Forelimb muscle (tissue), 1 donor: ENCODE measurements at regions not wholly inside any gene's neighbourhood (a gene's known extent, or its start where the extent isn't known, plus 50 kb on each side); places are given as distances from the start of the nearest gene placed in this dataset.
"Not testable (repeated sequence)": the region's sequence is repeated elsewhere in the genome, so short reads cannot be mapped to it uniquely, and the experiment has no call there.

Source experiments
- DNase-seq: peaks from one replicate; pipeline ENCODE4 v3.0.0-alpha.2; 2013; ENCODE audit warnings: low read depth

GRCh38 chr15:35209838-35210237, 124.7 kb upstream of the NANOGP8 start:
- no peak for DNase-seq

GRCh38 chr15:35208353-35208752, 123.3 kb upstream of the NANOGP8 start:
- no peak for DNase-seq

DNA sequence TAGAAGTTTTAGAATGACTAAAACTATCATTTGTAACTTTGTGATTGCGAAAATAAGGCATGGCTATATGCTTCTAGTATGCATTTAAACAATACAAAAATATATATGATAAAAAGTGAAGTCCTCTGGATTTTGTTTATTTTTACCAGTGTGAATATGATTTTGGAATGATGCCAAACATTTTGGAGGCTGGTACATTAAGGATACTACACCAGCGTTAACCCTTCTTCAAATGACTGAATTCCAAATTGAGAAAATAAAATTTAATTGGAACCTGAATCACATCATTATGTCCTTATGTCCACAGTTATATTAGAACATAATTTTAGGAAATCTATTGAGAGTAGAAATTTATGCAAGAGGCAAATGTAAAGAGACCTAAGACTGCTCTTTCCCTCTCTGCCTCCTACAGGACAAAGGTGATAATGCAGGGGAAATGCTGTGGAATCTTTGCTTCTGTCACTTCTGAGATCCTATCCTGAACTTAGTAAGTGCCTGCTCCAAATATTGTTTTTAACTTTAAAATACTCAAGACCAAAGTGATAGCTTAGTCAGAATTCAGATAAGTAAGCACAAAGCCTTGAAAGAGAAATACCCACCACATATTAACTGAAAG, 121.1 kb upstream of the NANOGP8 start:
- no peak for DNase-seq

DNA sequence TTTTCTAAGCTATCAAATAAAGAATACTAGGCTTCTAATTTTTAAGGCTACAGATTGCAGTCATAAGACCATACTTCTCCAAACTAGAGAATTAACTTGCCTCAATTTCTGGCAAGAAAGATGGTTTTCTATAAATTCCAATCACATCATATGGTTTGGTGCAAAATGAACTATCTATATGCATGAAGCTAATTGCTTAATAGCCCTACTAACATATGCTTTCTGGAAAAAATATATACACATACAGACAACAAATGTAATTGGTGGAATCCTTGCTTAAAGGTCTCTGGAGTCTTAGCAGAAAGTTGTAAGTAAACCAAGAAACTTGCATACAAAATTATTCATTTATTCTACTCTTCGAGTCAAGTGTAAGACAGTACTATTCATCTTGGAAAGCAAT, 113.1 kb upstream of the NANOGP8 start:
- DNase-seq, result no peak

DNA sequence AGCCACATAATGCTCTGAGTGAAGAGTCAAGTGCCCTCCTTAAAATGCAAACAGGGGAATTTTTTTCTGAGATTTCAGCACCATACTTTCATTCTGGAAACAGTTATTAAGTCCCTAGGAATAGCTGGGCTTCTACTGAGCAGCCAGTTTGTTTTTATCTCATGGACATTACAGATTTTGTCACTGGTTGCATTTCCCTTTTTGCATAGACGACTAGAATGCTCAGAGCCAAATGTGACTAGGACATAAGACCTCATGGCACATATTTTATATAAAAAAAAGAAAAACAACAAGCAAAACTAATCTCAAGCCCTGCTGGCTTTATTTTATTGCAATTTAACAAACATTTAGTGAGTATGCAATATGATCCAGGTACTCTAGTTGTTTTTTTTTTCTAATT, 112.7 kb upstream of the NANOGP8 start:
- no peak for DNase-seq

DNA sequence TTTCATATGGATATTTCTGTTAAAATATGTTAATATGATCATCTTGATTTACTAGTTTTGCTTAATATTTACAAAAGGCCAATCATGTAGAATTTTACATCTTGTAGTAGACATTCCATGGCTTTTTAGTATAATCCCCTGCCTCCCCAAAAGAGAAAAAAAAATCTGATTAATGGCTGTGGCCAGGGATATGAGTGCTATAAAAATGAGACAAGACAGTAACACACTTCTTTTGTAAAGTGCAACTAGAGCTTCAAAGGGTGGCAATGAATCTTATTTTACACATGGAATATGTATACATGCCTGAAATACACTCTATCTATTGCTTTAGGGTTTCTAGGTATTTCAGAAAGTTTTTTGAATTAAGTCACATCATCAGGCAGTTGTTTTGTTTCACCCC, 112.2 kb upstream of the NANOGP8 start:
- DNase-seq, result no peak

DNA sequence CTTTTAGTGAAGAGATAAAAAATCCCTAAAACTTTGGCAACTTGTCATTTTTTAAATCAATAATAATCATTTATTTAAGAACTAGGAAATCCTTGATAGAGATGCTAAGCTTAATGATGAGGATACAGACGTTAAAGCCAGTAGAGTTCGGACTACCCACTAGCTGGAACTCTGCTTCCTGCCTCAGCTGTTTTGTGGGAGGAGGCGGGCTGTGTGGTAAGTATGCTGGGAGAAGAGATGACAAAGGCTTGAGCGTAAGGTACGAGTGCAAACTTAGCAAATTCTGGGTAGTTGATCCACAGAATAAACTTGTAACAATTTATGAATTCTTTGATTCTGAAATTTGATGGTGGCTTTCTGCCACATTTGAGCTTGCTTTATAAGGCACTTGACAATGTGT, 111.2 kb upstream of the NANOGP8 start:
- no peak for DNase-seq

DNA sequence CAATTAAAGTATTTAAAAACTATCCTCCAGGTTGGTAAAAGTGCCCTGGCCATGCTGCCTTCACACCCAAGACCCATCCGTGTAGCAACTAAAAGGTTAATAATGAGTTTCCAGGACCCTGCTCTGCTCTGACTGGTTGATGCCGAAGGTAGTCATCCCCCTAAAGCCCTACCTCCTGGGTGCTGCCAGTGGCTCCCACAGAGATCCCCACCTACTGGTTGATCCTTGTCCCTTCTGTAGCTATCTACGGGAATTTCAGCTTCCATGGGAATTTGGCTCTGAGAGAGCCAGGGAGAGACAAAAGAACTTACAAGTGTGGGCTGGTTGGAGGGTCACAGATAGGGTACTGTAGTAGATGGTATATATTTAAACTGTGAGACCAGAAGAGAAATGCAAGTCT, 110.6 kb upstream of the NANOGP8 start:
- DNase-seq, result no peak

DNA sequence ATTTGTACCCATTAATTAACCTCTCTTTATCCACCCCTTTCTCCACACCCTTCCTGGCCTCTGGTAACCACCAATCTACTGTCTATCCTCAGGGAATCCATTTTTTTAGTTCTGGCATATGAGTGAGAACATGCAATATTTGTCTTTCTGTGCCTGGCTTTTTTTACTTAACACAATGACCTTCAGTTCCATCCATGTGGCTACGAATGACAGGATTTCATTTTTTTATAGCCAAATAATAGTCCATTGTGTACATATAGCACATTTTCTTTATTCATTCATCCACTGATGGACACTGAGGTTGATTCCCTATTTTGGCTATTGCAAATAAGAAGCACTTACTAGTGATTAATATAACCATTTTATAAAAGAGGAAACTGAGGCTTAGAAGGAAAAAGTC, 109.9 kb upstream of the NANOGP8 start:
- no peak for DNase-seq

GRCh38 chr15:35194296-35194695, 109.2 kb upstream of the NANOGP8 start:
- no peak for DNase-seq

GRCh38 chr15:35191783-35192182, 106.7 kb upstream of the NANOGP8 start:
- no peak for DNase-seq

- no peak for DNase-seq
Observed at GRCh38 chr15:35186346-35186745, 101.3 kb upstream of the NANOGP8 start.

DNA sequence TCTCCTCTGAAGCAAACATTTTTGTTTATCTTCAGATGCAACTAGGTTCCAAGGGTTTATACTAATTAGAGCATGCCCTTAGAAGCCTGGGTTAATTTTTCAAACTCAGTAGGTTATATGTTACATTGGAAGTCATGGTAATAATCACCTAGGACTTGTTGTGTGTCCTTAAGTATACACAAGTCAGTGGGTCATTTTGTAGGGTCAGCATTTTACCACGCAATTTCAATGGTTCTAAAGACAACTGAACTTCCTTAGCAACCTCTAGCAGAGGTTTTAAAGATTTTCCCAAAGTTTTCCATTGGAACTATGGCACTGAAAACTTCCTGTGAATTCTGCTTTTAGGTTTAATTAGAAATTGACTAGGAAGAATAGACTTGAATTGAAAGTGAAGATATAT, 99.6 kb upstream of the NANOGP8 start:
- no peak for DNase-seq

DNA sequence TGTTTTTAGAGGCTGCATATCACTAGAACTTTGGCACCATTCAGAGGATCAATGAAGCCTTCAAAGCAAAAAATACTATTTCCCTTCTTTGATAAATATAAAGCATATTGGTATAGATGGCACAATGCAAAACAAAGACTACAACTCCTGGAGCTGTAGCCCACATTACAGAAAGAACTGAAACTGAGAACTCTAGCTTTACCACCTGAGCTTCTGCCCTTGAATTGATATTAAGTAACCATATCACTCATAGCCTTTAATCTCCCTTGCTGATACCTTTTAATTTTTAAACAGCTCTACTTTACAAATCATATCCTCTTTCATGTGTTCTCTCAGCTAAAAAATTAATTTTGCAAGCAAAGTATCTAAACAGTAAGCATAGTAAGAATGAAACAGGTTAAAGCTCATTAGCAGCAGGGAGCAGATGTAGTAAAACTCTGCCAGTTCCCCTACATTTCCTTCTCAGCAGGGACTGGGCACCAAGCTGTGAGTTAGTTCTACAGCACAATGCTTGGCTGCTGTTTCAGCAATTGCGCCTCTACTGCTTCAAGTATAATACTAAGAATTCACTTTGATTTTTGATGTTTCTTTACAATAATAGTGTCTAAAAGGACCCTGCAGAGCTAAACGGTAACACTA, 97.9 kb upstream of the NANOGP8 start:
- no peak for DNase-seq

DNA sequence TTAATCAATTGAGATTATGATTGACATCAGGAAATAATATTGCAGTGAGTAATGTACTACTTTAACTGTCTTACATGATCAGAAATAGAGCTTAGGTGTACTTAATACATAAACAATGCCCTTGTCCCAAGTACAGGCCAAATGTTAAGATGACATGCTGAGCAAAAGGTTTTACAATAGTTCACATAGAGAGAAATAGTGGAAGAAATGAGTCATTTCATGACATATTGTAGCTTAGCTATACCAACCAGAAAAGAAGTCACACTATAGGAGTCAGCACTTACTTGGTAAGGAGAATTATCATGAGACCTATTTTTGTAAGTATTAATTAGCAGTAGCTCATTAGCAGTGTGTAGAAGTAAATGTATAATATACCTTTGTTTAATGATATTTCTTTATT, 96.4 kb upstream of the NANOGP8 start:
- no peak for DNase-seq

GRCh38 chr15:35179739-35180138, 94.6 kb upstream of the NANOGP8 start:
- no peak for DNase-seq

DNA sequence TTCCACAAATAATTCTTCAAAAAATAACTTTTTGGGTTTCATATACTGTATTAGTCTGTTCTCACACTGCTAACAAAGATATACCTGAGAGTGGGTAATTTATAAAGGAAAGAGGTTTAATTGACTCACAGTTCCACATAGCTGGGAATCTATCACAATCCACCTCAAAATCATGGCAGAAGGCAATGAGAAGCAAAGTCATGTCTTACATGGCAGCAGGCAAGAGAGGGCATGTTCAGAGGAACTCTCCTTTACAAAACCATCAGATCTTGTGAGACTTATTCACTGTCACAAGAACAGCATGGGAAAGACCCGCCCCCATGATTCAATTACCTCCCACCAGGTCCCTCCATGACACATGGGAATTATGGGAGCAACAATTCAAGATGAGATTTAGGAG, 93.1 kb upstream of the NANOGP8 start:
- DNase-seq, result not testable (repeated sequence)

- DNase-seq, result no peak
Observed at GRCh38 chr15:35174948-35175347, 89.9 kb upstream of the NANOGP8 start.

DNA sequence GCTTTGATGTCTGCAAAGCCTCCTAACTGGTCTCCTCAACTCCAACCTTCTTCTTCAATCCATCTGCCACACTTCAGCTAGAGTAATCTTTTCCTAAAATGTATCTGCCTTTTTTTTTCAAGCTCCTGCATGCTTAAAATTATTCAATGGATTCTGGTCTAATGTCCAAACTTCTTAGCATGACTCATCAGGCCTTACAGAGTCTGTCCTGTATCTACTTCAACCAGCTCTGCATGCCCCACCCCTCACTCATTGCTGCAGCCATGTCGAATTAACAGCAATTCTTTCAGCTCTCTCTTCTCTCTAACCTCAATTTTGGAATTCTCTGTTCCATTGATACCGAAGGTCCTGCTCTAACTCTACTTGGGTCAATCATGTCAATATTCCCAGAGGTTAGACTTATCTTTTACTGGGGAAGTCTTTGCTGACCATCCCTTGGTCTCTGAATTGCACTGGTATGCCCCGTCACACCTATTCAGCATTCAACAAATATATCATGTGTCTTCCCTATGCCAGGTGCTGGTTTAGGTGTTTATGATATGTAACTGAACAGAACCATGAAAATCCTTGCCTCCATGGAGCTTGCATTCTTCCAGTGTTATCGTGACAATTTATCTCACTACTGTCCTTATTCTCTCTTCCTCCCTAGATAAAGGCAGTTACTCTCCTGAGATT, 88.5 kb upstream of the NANOGP8 start:
- DNase-seq, result no peak

DNA sequence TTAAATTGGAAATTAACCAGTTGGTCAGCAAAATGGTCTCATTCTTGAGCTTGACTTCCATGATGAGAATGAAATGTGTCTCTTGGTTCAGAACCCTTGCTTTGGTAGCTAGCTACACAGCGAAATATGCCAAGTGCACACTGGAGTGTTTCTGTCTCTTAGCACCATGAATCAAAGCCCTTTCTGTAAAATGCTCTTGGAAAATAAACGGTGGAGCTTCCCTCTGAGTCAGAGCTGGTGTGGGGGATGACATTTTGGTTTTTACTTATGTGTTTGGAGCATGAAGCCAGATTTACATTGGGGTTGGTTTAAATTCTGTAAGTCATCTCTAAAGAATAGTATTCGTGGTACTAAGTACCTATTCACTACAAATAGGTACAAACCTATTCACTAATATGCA, 85.1 kb upstream of the NANOGP8 start:
- no peak for DNase-seq

- no peak for DNase-seq
Observed at GRCh38 chr15:35168464-35168863, 83.4 kb upstream of the NANOGP8 start.

DNA sequence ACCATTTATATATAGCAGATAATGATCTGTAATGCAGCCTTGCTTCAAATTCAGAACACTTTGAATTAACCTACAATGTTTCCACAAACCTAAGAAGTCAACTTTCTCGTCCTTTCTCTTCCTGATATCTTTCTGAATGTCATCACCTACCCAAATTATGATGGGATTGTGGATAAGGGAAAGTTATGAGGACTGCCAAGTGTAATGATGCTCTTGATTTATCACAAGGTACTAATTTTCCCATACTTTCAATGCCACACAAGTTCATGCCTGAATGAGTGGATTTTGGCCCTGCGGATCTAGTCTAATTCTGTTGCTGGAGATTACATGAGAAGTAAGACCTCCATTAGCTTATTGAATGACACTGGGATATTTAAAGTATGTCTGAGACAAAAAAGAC, 82.6 kb upstream of the NANOGP8 start:
- no peak for DNase-seq

GRCh38 chr15:35166730-35167359, 81.8 kb upstream of the NANOGP8 start:
- no peak for DNase-seq
